LHCN-M2 (cell line): ENCODE measurements at regions not wholly inside any gene's neighbourhood (a gene's known extent, or its start where the extent isn't known, plus 50 kb on each side); places are given as distances from the start of the nearest gene placed in this dataset.
A peak's percentile ranks its signal among the peaks of the same experiment; 100 is the strongest.

Experiments
- DNase-seq: peaks from one replicate; pipeline ENCODE4 v3.0.0-alpha.2; 2012; ENCODE audit warnings: low read depth

GRCh38 chr12:58529114-58529665 is 391.1 kb downstream of the LRIG3 start:
- peak; percentile 78 for DNase-seq

- peak; percentile 92 for DNase-seq
Measured at GRCh38 chr12:58529897-58530741, 390.2 kb downstream of the LRIG3 start.

- peak; percentile 78 for DNase-seq
Measured at GRCh38 chr12:58530742-58531062, 389.6 kb downstream of the LRIG3 start.

- no peak for DNase-seq
Measured at GRCh38 chr12:58532855-58533608, 387.3 kb downstream of the LRIG3 start.

- DNase-seq: no peak
Measured at GRCh38 chr12:58533652-58534051, 386.7 kb downstream of the LRIG3 start.

GRCh38 chr12:58537278-58537677 is 383.0 kb downstream of the LRIG3 start:
- DNase-seq: peak; percentile 82

GRCh38 chr12:58539295-58539694 is 381.0 kb downstream of the LRIG3 start:
- no peak for DNase-seq

- DNase-seq: peak; percentile 84
Measured at GRCh38 chr12:58540480-58541299, 379.6 kb downstream of the LRIG3 start.

GRCh38 chr12:58541300-58541690 is 379.0 kb downstream of the LRIG3 start:
- no peak for DNase-seq

GRCh38 chr12:58544281-58544680 is 376.0 kb downstream of the LRIG3 start:
- DNase-seq: no peak

GRCh38 chr12:58547217-58547616 is 373.1 kb downstream of the LRIG3 start:
- DNase-seq: no peak

- no peak for DNase-seq
Measured at GRCh38 chr12:58548801-58549200, 371.5 kb downstream of the LRIG3 start.

GRCh38 chr12:58554522-58555157 is 365.7 kb downstream of the LRIG3 start:
- DNase-seq: peak; percentile 24

GRCh38 chr12:58557171-58557570 is 363.1 kb downstream of the LRIG3 start:
- peak; percentile 70 for DNase-seq

GRCh38 chr12:58557661-58558060 is 362.6 kb downstream of the LRIG3 start:
- DNase-seq: no peak

GRCh38 chr12:58563621-58564020 is 356.7 kb downstream of the LRIG3 start:
- DNase-seq: no peak

GRCh38 chr12:58564721-58565120 is 355.6 kb downstream of the LRIG3 start:
- DNase-seq: peak; percentile 55

- peak; percentile 91 for DNase-seq
Measured at GRCh38 chr12:58566599-58566998, 353.7 kb downstream of the LRIG3 start.

GRCh38 chr12:58567189-58567588 is 353.1 kb downstream of the LRIG3 start:
- no peak for DNase-seq

GRCh38 chr12:58570411-58570810 is 349.9 kb downstream of the LRIG3 start:
- DNase-seq: no peak

- DNase-seq: peak; percentile 93
Measured at GRCh38 chr12:58575256-58575655, 345.0 kb downstream of the LRIG3 start.
